ENCODE measurements at regions not wholly inside any gene's neighbourhood (a gene's known extent, or its start where the extent isn't known, plus 50 kb on each side); places are given as distances from the start of the nearest gene placed in this dataset.
A peak's percentile ranks its signal among the peaks of the same experiment; 100 is the strongest.

DNA sequence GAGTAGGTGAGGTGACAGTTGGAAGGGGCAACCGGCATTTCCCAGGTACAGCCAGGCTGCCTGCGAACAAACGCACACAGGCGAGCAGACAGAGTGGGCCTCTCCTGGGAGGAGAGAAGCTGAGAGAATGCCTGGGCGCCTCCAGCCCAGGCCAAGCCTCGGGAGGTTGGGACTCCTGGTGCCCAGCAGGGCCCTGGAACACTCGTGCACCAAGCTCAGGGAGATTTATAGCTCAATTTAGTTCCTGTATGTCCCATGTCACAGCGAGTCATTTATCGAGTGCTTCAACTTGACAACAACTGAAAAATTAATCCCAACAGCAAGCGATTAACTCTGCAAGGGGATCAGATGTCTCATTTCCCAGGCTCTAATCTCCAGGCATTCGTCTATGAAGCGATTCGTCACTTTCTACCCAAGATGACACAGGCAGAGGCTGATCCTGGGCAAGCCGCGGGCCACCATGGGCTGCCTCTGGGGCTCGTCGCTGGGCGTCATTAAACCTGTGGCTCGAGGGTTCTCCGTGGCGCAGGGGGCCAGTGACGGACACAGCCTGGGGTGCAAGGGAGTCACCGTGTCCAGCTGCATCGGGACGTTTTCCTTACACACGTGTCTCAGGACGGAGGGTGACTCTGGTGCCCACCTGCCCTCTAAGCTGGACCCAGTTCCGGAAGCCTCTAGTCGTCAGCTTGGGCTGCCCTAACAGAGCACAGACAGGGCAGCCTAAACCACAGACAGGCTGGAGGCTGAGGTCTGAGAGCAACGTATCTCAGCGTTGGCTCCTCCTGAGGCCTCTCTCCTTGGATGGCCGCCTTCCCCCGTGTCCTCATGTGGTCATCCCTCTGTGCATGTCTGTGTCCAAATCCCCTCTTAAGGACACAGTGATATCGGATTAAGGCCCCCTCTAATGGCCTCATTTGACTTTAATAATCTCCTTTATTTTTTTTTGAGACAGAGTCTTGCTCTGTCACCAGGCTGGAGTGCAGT is 154.1 kb downstream of the CTTN start:
- no peaks in the 10 kb centered on the region for H3K9me3 ChIP-seq (ENCODE audit: control insufficient read depth, insufficient read depth, low read depth, low read length)
- no peak overlapping the region for H3K4me3 ChIP-seq (replicated peaks in 1 of 4; ENCODE audit: control extremely low read depth in 1 of 4, insufficient read depth in 1 of 4, low read depth in 3 of 4, low read length in 4 of 4)
- no peak overlapping the region for H2AFZ ChIP-seq (ENCODE audit: low read length)
- no peaks in the 10 kb centered on the region for H4K20me1 ChIP-seq (ENCODE audit: control insufficient read depth, extremely low read depth, insufficient read depth, low read length)
- no peak overlapping the region for H3K4me2 ChIP-seq (ENCODE audit: extremely low read depth, insufficient read depth, low read length)
- H3K4me1 ChIP-seq (ENCODE audit: control insufficient read depth, extremely low read depth, insufficient read depth, low read length): no peaks in the 10 kb centered on the region
- DNase-seq (ENCODE audit: low read depth in 2 of 2): no peak
- no peaks in the 10 kb centered on the region for H3K36me3 ChIP-seq (ENCODE audit: control insufficient read depth, insufficient read depth, low read length)
- no peaks in the 10 kb centered on the region for H3K79me2 ChIP-seq (ENCODE audit: control insufficient read depth, insufficient read depth, low read length)
- TF ChIP-seq CTCF (conservative IDR thresholded peaks at IDR 0.05 in 1 of 2, IDR thresholded peaks at IDR 0.05 in 1 of 2; ENCODE audit: low read depth in 1 of 2, low read length in 2 of 2): no peak
- TF ChIP-seq EZH2 (IDR thresholded peaks at IDR 0.05; ENCODE audit: low read length, missing control alignments): no peak
- H3K27me3 ChIP-seq (ENCODE audit: control insufficient read depth, insufficient read depth, low read length): no peaks in the 10 kb centered on the region
- no peak overlapping the region for H3K27ac ChIP-seq (ENCODE audit: insufficient read depth, low read length)
- H3K9ac ChIP-seq (ENCODE audit: insufficient read depth, low read length): no peak overlapping the region

DNA sequence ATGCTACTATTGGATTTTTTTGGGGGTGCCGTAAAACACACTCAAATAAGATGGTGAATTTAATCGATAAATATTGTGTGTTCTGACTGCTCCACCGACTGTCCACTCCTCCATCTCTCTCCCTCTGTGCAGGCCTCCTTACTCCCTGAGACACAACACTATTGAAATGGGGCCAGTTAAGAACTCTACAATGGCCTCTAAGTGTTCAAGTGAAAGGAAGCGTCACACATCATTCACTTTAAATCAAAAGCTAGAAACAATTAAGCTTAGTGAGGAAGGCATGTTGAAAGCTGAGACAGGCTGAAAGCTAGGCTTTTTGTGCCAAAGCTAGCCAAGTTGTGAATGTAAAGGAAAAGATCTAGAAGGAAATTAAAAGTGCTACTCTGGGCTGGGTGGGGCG is 156.7 kb downstream of the CTTN start:
- no peak overlapping the region for H3K9ac ChIP-seq (ENCODE audit: insufficient read depth, low read length)
- no peak for DNase-seq (ENCODE audit: low read depth in 2 of 2)
- H2AFZ ChIP-seq (ENCODE audit: low read length): no peak overlapping the region
- no peaks in the 10 kb centered on the region for H4K20me1 ChIP-seq (ENCODE audit: control insufficient read depth, extremely low read depth, insufficient read depth, low read length)
- no peaks in the 10 kb centered on the region for H3K9me3 ChIP-seq (ENCODE audit: control insufficient read depth, insufficient read depth, low read depth, low read length)
- H3K36me3 ChIP-seq (ENCODE audit: control insufficient read depth, insufficient read depth, low read length): no peaks in the 10 kb centered on the region
- H3K4me1 ChIP-seq (ENCODE audit: control insufficient read depth, extremely low read depth, insufficient read depth, low read length): no peaks in the 10 kb centered on the region
- H3K4me2 ChIP-seq (ENCODE audit: extremely low read depth, insufficient read depth, low read length): no peak overlapping the region
- H3K27ac ChIP-seq (ENCODE audit: insufficient read depth, low read length): no peak overlapping the region
- no peak overlapping the region for H3K4me3 ChIP-seq (replicated peaks in 1 of 4; ENCODE audit: control extremely low read depth in 1 of 4, insufficient read depth in 1 of 4, low read depth in 3 of 4, low read length in 4 of 4)
- TF ChIP-seq EZH2 (IDR thresholded peaks at IDR 0.05; ENCODE audit: low read length, missing control alignments): no peak
- no peak for TF ChIP-seq CTCF (conservative IDR thresholded peaks at IDR 0.05 in 1 of 2, IDR thresholded peaks at IDR 0.05 in 1 of 2; ENCODE audit: low read depth in 1 of 2, low read length in 2 of 2)
- no peaks in the 10 kb centered on the region for H3K79me2 ChIP-seq (ENCODE audit: control insufficient read depth, insufficient read depth, low read length)
- no peaks in the 10 kb centered on the region for H3K27me3 ChIP-seq (ENCODE audit: control insufficient read depth, insufficient read depth, low read length)

DNA sequence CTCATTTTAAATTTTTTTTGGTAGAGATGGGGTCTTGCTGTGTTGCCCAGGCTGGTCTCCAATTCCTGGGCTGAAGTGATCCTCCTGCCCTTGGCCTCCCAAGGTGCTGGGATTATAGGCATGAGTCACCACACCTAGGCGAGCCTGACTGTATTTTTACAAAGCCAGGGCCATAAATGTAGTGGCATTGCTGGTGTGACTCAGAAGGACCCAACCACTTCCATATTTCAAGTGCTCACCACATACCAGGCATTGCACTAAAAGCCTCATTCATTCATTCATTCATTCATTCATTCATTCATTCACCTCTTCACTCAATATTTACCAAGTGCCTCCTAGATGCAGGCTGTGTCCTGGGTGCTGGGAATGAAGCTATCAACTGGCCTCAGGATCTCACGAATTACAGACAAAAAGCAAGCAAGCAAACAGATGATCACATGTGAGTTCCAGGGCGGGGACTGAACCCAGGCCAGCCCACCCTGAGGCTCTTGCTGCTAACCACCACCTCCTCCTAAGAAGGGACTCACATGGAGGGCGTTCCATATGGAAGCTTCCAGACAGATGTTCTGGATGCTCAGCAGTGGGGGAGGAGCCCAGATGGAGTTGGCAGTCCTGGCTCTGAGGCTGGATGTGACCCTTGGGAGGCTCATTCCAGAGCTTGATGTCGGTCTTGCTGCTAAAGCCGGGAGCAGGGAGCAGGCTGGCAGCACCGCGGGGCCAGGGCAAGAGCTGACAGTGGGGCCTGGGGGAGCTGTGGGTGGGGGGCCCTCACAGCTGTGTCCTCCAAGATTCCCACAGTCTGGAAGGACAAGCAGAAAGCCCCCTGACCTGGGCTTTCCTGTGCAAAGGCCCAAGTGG is 158.8 kb downstream of the CTTN start:
- H2AFZ ChIP-seq (ENCODE audit: low read length): no peak overlapping the region
- no peaks in the 10 kb centered on the region for H3K9me3 ChIP-seq (ENCODE audit: control insufficient read depth, insufficient read depth, low read depth, low read length)
- H3K36me3 ChIP-seq (ENCODE audit: control insufficient read depth, insufficient read depth, low read length): no peaks in the 10 kb centered on the region
- no peak overlapping the region for H3K27ac ChIP-seq (ENCODE audit: insufficient read depth, low read length)
- no peak overlapping the region for H3K4me2 ChIP-seq (ENCODE audit: extremely low read depth, insufficient read depth, low read length)
- H3K27me3 ChIP-seq (ENCODE audit: control insufficient read depth, insufficient read depth, low read length): no peaks in the 10 kb centered on the region
- H3K4me3 ChIP-seq (replicated peaks in 1 of 4; ENCODE audit: control extremely low read depth in 1 of 4, insufficient read depth in 1 of 4, low read depth in 3 of 4, low read length in 4 of 4): no peak overlapping the region
- no peak overlapping the region for H3K9ac ChIP-seq (ENCODE audit: insufficient read depth, low read length)
- no peaks in the 10 kb centered on the region for H3K4me1 ChIP-seq (ENCODE audit: control insufficient read depth, extremely low read depth, insufficient read depth, low read length)
- DNase-seq (ENCODE audit: low read depth in 2 of 2): peak in 1 of 2 donors; percentile 75
- TF ChIP-seq CTCF (conservative IDR thresholded peaks at IDR 0.05 in 1 of 2, IDR thresholded peaks at IDR 0.05 in 1 of 2; ENCODE audit: low read depth in 1 of 2, low read length in 2 of 2) (no peak), EZH2 (IDR thresholded peaks at IDR 0.05; ENCODE audit: low read length, missing control alignments) (no peak)
- no peaks in the 10 kb centered on the region for H3K79me2 ChIP-seq (ENCODE audit: control insufficient read depth, insufficient read depth, low read length)
- H4K20me1 ChIP-seq (ENCODE audit: control insufficient read depth, extremely low read depth, insufficient read depth, low read length): no peaks in the 10 kb centered on the region
